HG02870 (cell line): ENCODE measurements at regions not wholly inside any gene's neighbourhood (a gene's known extent, or its start where the extent isn't known, plus 50 kb on each side); places are given as distances from the start of the nearest gene placed in this dataset.
A peak's percentile ranks its signal among the peaks of the same experiment; 100 is the strongest.
"Not testable (repeated sequence)": the region's sequence is repeated elsewhere in the genome, so short reads cannot be mapped to it uniquely, and the experiment has no call there.

ENCODE experiments used
- ATAC-seq: cut with Tn5 transposase; IDR thresholded peaks from one replicate; pipeline ENCODE4 v1.9.1; 2021; ENCODE audit warnings: mild to moderate bottlenecking, moderate library complexity; ENCODE audit not compliant: unreplicated experiment

GRCh38 chr17:21470422-21470821 lies 94.3 kb downstream of the KCNJ12 start:
- not testable (repeated sequence) for ATAC-seq

GRCh38 chr17:21470861-21471260 lies 94.7 kb downstream of the KCNJ12 start:
- ATAC-seq: no peak

- ATAC-seq: no peak
Measured at GRCh38 chr17:21474815-21475214, 98.7 kb downstream of the KCNJ12 start.

GRCh38 chr17:21475571-21475970 lies 99.4 kb downstream of the KCNJ12 start:
- no peak for ATAC-seq

GRCh38 chr17:21476867-21477266 lies 100.7 kb downstream of the KCNJ12 start:
- ATAC-seq: no peak

- no peak for ATAC-seq
Measured at GRCh38 chr17:21482189-21482865, 106.2 kb downstream of the KCNJ12 start.

- ATAC-seq: not testable (repeated sequence)
Measured at GRCh38 chr17:21488043-21488442, 111.9 kb downstream of the KCNJ12 start.

- no peak for ATAC-seq
Measured at GRCh38 chr17:21493993-21494392, 117.8 kb downstream of the KCNJ12 start.

GRCh38 chr17:21495281-21495680 lies 119.1 kb downstream of the KCNJ12 start:
- ATAC-seq: no peak

GRCh38 chr17:21500064-21500463 lies 123.9 kb downstream of the KCNJ12 start:
- ATAC-seq: no peak

GRCh38 chr17:21501927-21502700 lies 126.0 kb downstream of the KCNJ12 start:
- ATAC-seq: not testable (repeated sequence)

- ATAC-seq: no peak
Measured at GRCh38 chr17:21505819-21506815, 130.0 kb downstream of the KCNJ12 start.

- ATAC-seq: not testable (repeated sequence)
Measured at GRCh38 chr17:21507806-21508205, 131.6 kb downstream of the KCNJ12 start.

- no peak for ATAC-seq
Measured at GRCh38 chr17:21508211-21508610, 132.1 kb downstream of the KCNJ12 start.

- not testable (repeated sequence) for ATAC-seq
Measured at GRCh38 chr17:21509356-21509755, 133.2 kb downstream of the KCNJ12 start.

- ATAC-seq: no peak
Measured at GRCh38 chr17:21510686-21511362, 134.7 kb downstream of the KCNJ12 start.

- ATAC-seq: peak; percentile 51
Measured at GRCh38 chr17:21511363-21512195, 135.4 kb downstream of the KCNJ12 start.

GRCh38 chr17:21512307-21513011 lies 136.3 kb downstream of the KCNJ12 start:
- ATAC-seq: no peak

GRCh38 chr17:21513012-21513570 lies 136.9 kb downstream of the KCNJ12 start:
- peak; percentile 53 for ATAC-seq
